ENCODE measurements at regions not wholly inside any gene's neighbourhood (a gene's known extent, or its start where the extent isn't known, plus 50 kb on each side); places are given as distances from the start of the nearest gene placed in this dataset.

DNA sequence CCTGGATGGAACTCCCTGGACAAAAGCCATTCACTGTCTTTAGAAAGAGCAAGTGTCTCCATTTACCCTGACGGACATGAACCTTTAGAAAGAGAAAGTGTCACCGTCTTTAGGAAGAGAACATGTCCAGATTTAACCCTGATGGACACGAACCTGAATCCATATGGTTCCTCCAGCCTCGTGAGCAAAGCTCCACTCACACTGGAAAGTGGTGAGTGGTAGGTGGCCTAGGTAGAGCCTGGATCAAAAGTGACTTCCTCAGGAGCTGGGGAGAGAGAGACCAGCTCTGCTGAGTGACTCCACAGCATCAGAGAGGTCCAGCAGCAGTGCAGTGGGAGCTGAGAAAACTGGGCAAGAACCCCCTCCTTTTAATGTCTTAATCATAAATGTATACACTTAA, 59.8 kb upstream of the IRS2 start:
- no peak for DNase-seq

DNA sequence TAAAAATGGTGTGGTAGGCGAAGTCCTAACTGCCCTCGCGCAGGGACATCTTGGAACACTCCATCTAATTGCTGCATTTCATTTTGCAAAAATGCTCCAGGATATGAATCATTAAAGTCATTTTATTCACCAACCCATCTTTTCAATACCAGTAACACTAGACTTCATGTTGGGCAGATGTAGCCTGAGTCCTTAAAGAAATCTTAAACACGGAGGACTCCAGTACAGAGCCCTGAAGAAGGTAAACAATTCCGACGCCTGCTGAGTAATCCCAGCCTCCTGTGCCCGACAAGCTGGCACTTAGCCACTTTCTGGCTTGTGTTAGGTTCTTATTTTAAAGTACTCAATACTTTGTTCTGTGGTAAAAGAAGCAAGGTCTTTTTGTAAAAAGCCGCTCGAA, 58.0 kb upstream of the IRS2 start:
- no peak for DNase-seq

DNA sequence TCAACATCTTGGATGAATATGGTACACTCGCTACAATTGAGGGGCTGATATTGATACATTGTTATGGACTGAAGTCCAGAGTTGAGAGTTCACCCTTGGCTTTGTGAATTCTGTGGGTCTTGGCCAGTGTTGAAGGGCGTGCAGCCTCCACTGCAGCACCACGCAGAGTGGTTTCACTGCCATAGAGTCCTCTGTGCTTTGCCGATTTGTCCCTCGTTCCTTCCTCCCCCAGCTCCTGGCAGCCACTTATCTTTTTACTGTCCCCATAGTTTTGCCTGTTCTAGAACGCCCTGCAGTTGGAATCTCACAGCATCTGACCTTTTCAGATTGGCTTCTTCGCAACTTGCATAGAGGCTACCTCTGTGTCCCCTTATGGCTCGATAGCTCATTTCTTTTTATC, 57.3 kb upstream of the IRS2 start:
- DNase-seq: no peak

DNA sequence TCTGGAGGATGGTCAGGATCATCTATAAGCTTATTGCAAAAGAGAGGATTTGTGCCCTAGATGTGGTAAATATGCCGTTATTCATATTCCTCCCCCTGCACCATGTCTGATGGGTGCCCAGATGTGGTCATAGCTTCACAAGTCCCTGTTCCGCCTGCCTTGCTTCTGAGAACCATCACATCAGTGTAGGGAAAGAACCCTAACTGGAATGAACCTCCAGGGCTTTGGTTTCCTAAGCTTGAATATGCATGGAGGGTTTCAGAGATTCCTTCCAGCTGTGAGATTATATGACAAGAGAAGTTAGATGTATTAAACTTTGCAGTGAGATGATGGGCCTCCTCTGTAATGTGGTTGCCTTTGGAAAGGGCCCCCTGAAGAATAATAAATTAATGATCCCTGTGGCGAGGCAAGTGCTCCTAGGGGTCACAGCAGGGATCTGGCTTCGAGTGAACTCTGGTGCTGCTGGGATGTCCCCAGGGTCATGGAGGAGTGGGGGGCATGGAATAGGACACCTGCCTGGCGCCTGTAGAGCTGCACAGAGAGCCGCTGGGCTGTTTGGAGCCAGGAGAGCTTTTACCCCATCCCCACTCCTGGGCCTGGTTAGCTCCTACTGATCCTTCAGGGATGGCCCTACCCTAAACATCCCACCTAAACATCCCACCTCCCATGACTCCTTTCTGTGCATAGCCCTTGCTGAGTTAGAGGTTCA, 56.0 kb upstream of the IRS2 start:
- DNase-seq: no peak

DNA sequence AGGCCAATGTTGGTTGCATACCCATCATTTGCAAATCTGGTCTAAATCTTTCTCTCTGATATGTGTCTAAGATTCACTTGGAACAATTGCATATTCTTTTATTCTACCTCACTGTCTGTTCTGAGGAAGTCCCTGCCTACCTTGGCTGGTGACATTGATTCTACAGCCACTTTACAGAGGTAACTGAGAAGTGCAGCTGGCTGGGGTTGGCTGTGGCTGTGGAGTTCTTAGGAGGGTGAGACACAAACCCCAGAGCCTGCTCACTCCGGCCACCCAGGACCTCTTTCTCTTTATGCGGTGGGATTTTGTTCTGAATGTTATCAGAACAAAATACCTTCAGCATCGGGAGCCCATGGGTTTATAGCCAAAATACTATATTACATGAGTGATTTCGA, 54.5 kb upstream of the IRS2 start:
- no peak for DNase-seq

DNA sequence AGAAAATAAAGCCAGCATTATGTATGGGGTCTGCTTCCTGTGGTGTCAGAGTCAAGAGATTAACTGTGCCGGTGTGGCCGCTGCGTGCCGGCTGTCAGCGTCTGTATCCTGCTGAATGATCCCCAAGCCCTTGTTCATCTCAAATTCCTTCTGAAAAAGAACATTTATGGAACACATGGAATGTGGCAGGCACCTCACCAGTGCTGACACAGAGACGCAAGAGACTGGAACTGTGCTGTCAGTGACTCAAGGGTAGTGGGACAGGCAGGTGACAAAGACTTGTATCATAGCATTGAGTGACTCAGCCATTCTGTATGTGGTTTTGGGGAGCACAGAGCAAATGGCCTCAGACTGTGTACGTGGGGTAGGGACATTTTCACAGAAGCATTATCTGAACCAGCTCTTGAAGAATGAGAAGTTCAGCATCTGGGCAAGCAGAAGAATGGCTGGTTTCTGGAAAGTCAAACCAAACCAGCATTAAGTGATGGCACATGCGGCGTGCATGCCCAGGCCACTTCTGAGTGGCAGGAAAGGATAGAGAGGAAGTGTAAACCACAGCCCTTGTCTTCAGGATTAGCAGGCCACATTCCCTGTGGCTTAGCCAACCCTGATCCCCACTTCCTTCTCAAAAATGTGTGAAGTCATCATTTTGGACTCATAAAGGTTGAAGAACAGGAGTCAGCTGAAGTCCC, 54.0 kb upstream of the IRS2 start:
- DNase-seq: no peak

DNA sequence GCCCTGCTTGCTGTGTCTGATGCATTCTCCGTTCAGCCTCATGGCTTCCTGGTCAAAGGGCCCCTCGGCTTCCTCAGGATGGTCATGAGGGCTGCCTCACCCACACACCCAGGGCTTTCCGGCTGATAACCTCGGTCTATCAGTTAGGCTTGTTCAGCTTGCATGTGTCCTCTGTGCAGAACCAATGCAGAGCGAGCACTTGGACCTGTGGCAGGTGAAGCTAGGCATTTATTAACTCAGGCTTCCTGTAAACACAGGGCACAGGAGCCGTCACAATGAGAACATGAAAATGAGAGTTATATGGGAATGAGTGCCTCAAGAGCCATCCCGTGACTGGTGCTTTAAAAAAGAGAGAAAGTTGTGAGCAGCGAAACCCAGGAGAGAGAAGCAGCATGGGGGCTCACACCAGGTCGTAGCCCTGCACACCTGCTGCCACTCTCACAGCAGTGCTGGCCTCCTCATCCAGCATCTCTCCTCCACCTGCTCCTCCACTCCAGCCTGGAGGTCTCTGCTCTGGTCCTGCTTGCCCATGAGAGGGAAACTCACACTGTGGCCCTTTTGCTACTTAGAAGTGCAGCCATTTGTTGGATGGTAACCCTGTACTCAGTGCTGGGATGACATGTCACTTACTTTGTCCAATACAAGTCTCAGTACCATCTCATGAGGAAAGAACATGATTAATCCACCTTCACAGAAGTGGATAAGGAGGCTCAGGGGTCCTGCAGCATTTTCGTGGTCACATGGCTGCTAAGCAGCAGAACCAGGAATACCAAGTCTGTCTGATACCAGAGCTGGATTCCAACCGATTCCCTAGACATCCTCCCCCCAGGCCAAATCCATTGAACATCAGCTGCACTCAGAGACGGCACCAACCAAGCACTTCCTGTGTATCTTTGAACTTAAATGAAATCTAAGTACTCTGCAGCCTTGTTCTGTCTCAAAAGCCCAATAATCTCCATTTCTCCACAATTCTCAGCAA, 50.5 kb upstream of the IRS2 start:
- DNase-seq: peak; percentile 93
